ENCODE measurements at regions not wholly inside any gene's neighbourhood (a gene's known extent, or its start where the extent isn't known, plus 50 kb on each side); places are given as distances from the start of the nearest gene placed in this dataset.
A peak's percentile ranks its signal among the peaks of the same experiment; 100 is the strongest.

DNA sequence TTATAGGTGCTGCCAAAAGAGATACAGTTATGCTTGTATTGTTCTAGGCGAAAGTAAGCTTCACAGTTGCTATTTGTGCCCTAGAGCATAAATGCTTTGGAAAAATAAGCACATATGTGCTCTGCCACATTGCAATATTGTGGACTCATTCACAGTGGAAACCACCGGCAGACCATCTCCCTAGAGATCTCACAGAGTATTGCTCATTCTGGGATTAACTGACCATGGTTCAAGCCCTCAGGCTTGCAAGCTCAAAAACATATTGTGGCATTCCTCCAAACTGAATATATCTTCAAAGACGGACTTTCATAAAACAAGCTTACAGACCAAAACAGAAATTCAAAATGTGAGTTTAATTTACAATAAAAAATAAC, 158.2 kb upstream of the CCDC150 start:
- H3K4me3 ChIP-seq (ENCODE audit: low read length) = no peak overlapping the region
- no peaks in the 10 kb centered on the region for H3K36me3 ChIP-seq (ENCODE audit: insufficient read depth, low read length)
- H3K4me1 ChIP-seq (ENCODE audit: control insufficient read depth, insufficient read depth, low read length) = peaks cover 35% of the 10 kb centered on the region
- H3K9ac ChIP-seq (ENCODE audit: low read depth, low read length) = peak overlapping the region; percentile 8
- H3K9me3 ChIP-seq (replicated peaks; ENCODE audit: low read length) = no peaks in the 10 kb centered on the region
- H3K27me3 ChIP-seq (ENCODE audit: control insufficient read depth, insufficient read depth, low read length) = no peaks in the 10 kb centered on the region
- peak overlapping the region; percentile 18 for H3K4me2 ChIP-seq (ENCODE audit: low read length)

DNA sequence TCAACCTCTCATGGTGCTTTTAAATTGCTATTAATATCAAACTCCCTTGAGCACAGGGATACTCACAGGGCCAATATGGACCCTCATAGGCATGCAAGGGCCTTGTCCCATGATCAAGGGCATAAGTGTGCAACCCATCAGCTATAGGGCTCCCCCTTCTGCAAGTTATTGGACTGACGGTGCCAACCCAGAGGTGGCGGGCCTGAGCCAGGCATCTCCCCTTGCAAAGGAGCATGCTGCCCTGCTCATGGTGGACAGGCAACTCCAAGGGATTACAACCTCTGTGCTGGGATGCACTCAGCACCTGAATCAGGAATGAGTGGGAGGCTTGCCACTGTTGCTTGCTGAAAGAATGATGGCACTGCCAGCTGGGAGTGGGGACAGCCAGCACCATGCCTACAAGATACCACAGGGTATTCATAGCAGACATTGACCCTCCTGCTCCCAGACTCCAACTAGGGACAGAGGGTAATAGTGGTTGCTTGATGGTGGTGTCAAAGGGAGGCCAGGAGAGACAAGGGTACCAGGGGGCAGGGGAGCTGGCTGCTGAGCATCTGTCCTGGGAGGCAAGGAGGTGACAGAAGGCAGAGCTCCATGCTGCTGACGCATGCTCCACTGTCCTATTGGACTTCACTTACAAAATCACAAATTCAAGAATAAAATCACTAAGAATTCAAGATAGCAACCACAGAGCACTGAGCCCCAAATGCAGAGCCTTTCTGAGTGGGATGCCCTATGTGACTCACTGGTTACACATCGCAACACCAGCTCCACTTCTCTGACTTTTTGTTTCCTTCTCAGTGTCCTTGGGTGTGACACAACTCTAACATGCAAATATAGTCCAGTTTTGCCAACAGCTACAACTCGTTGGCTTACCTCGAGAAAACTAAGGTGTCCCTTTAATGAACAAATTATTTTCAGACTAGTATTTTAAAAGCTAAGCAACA, 157.1 kb upstream of the CCDC150 start:
- Histone ChIP-seq H3K36me3 (ENCODE audit: insufficient read depth, low read length) (no peaks in the 10 kb centered on the region), H3K9ac (ENCODE audit: low read depth, low read length) (no peak overlapping the region), H3K4me2 (ENCODE audit: low read length) (no peak overlapping the region), H3K9me3 (replicated peaks; ENCODE audit: low read length) (no peaks in the 10 kb centered on the region), H3K4me1 (ENCODE audit: control insufficient read depth, insufficient read depth, low read length) (peaks cover 40% of the 10 kb centered on the region), H3K27me3 (ENCODE audit: control insufficient read depth, insufficient read depth, low read length) (no peaks in the 10 kb centered on the region), H3K4me3 (ENCODE audit: low read length) (no peak overlapping the region)

GRCh38 chr2:196486146-196486545, 153.4 kb upstream of the CCDC150 start:
- Histone ChIP-seq H3K27me3 (ENCODE audit: control insufficient read depth, insufficient read depth, low read length) (no peaks in the 10 kb centered on the region), H3K4me1 (ENCODE audit: control insufficient read depth, insufficient read depth, low read length) (peaks cover 27% of the 10 kb centered on the region), H3K4me2 (ENCODE audit: low read length) (no peak overlapping the region), H3K9me3 (replicated peaks; ENCODE audit: low read length) (no peaks in the 10 kb centered on the region), H3K9ac (ENCODE audit: low read depth, low read length) (no peak overlapping the region), H3K36me3 (ENCODE audit: insufficient read depth, low read length) (no peaks in the 10 kb centered on the region), H3K4me3 (ENCODE audit: low read length) (no peak overlapping the region)

DNA sequence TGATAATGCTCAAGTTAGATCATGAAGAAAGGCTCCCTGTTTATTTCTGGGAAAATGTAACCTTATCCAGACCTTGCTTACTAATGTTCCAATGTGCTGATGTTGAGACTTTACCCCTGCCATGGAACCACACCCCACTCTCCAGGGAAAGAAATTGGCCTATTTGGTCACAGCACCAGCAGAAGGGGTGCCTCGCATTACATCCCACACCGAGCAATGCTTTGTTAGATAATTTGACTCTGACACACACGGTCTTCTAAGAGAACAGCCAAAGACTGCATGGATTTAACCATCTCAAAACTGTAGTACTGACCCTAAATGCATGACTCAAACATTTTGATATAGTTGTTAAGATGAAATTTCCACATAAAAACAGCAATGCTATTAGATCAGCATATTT, 152.1 kb upstream of the CCDC150 start:
- H3K4me3 ChIP-seq (ENCODE audit: low read length) = no peak overlapping the region
- no peaks in the 10 kb centered on the region for H3K9me3 ChIP-seq (replicated peaks; ENCODE audit: low read length)
- peak overlapping the region; percentile 25 for H3K4me2 ChIP-seq (ENCODE audit: low read length)
- no peak overlapping the region for H3K9ac ChIP-seq (ENCODE audit: low read depth, low read length)
- H3K4me1 ChIP-seq (ENCODE audit: control insufficient read depth, insufficient read depth, low read length) = peaks cover 14% of the 10 kb centered on the region
- H3K36me3 ChIP-seq (ENCODE audit: insufficient read depth, low read length) = no peaks in the 10 kb centered on the region
- H3K27me3 ChIP-seq (ENCODE audit: control insufficient read depth, insufficient read depth, low read length) = no peaks in the 10 kb centered on the region

DNA sequence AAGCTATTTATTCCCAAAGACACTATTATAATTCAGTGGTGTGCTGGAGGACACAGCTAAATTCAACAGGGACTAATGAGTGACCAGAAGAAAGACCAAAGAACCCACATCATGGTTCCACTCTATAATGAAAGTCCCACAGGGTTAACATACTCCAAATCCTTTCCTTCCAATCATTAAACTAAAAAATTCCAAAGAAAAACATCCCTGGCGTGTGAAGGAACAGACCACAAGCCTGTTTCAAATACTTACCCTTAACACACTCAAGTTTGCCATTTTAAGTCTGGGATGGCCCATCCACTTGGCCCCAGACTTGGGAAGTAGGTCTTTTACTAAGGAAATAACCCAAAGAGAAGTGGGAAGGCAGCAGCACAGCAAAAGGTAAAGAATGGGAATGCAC, 150.1 kb upstream of the CCDC150 start:
- Histone ChIP-seq H3K9me3 (replicated peaks; ENCODE audit: low read length) (no peaks in the 10 kb centered on the region), H3K36me3 (ENCODE audit: insufficient read depth, low read length) (no peaks in the 10 kb centered on the region), H3K27me3 (ENCODE audit: control insufficient read depth, insufficient read depth, low read length) (no peaks in the 10 kb centered on the region), H3K4me3 (ENCODE audit: low read length) (no peak overlapping the region), H3K4me1 (ENCODE audit: control insufficient read depth, insufficient read depth, low read length) (peaks cover 8% of the 10 kb centered on the region), H3K4me2 (ENCODE audit: low read length) (no peak overlapping the region), H3K9ac (ENCODE audit: low read depth, low read length) (no peak overlapping the region)

DNA sequence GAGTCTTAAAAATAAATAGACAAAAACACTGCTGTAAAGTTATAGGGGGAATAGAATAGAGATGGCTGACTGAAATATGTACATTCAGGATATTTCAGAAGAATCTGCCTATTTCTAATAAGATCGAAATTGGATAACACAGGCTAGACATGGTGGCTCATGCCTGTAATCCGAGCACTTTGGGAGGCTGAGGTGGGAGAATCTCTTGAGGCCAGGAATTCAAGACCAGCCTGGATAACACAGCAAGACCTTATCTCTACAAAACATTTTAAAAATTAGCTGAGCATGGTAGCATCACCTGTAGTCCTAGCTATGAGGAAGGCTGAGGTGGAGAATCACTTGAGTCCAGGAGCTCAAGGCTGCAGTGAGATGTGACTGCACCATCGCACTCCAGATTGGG, 146.6 kb upstream of the CCDC150 start:
- Histone ChIP-seq H3K27me3 (ENCODE audit: control insufficient read depth, insufficient read depth, low read length) (no peaks in the 10 kb centered on the region), H3K4me3 (ENCODE audit: low read length) (no peak overlapping the region), H3K4me2 (ENCODE audit: low read length) (no peak overlapping the region), H3K4me1 (ENCODE audit: control insufficient read depth, insufficient read depth, low read length) (peaks cover 1% of the 10 kb centered on the region), H3K9ac (ENCODE audit: low read depth, low read length) (no peak overlapping the region), H3K9me3 (replicated peaks; ENCODE audit: low read length) (no peaks in the 10 kb centered on the region), H3K36me3 (ENCODE audit: insufficient read depth, low read length) (no peaks in the 10 kb centered on the region)

DNA sequence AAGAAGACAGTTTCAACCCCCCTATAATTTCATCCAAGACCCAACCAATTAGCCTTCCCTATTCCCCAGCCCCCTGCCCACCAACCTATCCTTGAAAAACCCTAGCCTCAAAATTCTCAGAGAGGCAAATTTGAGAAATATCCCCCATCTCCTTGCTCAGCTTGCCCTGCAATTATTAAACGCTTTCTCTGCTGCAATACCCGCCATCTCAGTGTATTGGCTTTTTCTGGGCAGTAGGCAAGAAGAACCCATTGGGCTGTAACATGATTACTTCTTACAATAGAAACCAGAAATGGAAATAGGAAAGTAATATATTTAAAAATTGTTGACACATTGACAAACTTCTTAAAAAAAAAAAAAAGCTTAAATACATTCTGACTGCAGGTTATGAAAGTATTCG, 140.6 kb upstream of the CCDC150 start:
- no peaks in the 10 kb centered on the region for H3K9me3 ChIP-seq (replicated peaks; ENCODE audit: low read length)
- no peaks in the 10 kb centered on the region for H3K4me1 ChIP-seq (ENCODE audit: control insufficient read depth, insufficient read depth, low read length)
- H3K27me3 ChIP-seq (ENCODE audit: control insufficient read depth, insufficient read depth, low read length) = no peaks in the 10 kb centered on the region
- H3K4me2 ChIP-seq (ENCODE audit: low read length) = no peak overlapping the region
- no peak overlapping the region for H3K9ac ChIP-seq (ENCODE audit: low read depth, low read length)
- no peaks in the 10 kb centered on the region for H3K36me3 ChIP-seq (ENCODE audit: insufficient read depth, low read length)
- H3K4me3 ChIP-seq (ENCODE audit: low read length) = no peak overlapping the region

DNA sequence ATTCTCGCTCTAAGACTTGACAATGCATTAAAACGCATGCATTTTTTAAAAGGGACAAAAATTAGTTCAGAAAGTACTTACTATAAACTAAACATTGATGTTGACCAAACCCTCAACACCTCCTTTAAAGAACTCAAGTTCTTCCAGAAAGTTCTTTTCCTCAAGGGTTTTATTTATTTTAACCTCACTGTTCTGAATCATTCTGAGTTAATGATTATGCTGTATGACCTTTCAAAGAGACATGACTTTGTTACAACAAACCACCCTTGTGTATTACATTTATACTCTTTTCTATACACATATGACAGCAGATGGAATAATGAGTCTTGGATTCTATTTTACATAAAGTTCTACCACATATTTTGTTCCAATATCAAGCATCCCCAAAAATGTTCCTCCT, 139.8 kb upstream of the CCDC150 start:
- H3K4me2 ChIP-seq (ENCODE audit: low read length) = no peak overlapping the region
- H3K9ac ChIP-seq (ENCODE audit: low read depth, low read length) = no peak overlapping the region
- H3K36me3 ChIP-seq (ENCODE audit: insufficient read depth, low read length) = no peaks in the 10 kb centered on the region
- H3K9me3 ChIP-seq (replicated peaks; ENCODE audit: low read length) = no peaks in the 10 kb centered on the region
- no peaks in the 10 kb centered on the region for H3K27me3 ChIP-seq (ENCODE audit: control insufficient read depth, insufficient read depth, low read length)
- no peak overlapping the region for H3K4me3 ChIP-seq (ENCODE audit: low read length)
- H3K4me1 ChIP-seq (ENCODE audit: control insufficient read depth, insufficient read depth, low read length) = no peaks in the 10 kb centered on the region

DNA sequence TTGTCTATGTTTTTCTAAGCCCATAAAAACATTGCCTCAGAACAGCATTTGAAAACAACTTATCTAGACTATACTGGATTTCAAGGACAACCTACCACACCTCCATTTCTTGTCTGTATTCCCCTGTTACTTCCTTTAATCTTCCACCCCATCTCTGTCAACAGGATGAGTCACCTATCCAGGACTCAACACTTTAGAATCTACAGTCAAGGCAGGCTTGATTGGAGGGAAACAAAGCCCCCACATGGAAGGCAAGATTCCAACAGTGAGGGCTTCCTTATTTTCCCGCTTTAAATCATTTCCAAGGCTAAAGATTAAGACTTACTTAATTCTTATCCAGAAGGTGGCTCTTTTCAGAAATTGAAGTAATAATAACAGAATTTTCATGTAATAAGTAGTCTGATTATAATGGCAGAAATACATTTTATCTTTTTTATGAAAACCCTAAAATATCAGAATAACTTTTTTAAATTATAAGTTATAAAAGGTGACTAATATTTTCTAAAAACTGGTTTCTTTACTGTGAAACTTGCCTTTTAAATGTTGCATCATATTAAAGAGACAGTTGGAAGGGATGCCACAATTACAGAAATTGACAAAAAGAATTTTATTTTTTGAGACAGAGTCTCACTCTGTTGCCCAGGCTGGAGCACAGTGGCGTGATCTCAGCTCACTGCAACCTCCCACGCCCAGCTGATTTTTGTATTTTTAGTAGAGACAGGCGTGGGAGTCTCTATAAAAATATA, 138.7 kb upstream of the CCDC150 start:
- Histone ChIP-seq H3K36me3 (ENCODE audit: insufficient read depth, low read length) (no peaks in the 10 kb centered on the region), H3K4me1 (ENCODE audit: control insufficient read depth, insufficient read depth, low read length) (no peaks in the 10 kb centered on the region), H3K9ac (ENCODE audit: low read depth, low read length) (no peak overlapping the region), H3K4me2 (ENCODE audit: low read length) (no peak overlapping the region), H3K27me3 (ENCODE audit: control insufficient read depth, insufficient read depth, low read length) (no peaks in the 10 kb centered on the region), H3K4me3 (ENCODE audit: low read length) (no peak overlapping the region), H3K9me3 (replicated peaks; ENCODE audit: low read length) (no peaks in the 10 kb centered on the region)

DNA sequence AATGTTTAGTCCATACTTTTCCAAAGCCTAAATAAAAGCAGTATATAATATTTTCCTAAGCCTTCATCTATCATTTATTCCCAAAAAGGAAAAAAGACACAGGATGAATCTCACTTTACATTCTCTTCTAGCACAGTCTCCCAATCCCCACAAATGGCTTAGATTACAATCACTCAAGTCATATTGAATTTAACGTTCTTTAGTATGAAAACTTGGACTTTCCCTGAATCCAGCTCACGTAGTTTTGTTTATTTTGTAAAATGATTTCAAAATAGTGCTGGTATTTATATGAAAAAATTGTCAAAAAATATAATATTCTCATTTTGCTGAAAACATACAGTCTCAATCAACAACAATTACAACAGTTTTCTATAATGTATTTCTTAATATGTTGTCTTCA, 137.7 kb upstream of the CCDC150 start:
- Histone ChIP-seq H3K4me3 (ENCODE audit: low read length) (no peak overlapping the region), H3K36me3 (ENCODE audit: insufficient read depth, low read length) (no peaks in the 10 kb centered on the region), H3K9me3 (replicated peaks; ENCODE audit: low read length) (no peaks in the 10 kb centered on the region), H3K9ac (ENCODE audit: low read depth, low read length) (no peak overlapping the region), H3K4me2 (ENCODE audit: low read length) (no peak overlapping the region), H3K4me1 (ENCODE audit: control insufficient read depth, insufficient read depth, low read length) (no peaks in the 10 kb centered on the region), H3K27me3 (ENCODE audit: control insufficient read depth, insufficient read depth, low read length) (no peaks in the 10 kb centered on the region)

DNA sequence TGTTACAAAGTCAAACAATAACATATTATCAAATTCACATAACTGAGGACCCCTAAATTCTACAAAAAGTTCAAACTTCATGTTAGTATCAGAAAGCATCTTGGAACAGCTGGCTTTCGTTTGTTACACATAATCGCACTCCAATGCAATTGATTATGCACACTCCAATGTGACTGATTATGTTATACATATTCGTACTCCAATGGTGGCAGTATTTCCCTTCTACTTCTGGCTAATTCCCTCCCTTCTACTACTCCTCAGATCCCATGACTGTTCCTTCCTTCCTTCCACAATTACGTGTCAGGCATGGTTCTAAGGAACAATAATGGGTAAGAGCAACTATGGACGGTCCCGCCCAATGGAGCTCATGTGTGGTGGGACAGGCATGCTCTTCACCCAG, 137.1 kb upstream of the CCDC150 start:
- H3K4me1 ChIP-seq (ENCODE audit: control insufficient read depth, insufficient read depth, low read length) = no peaks in the 10 kb centered on the region

More for the DNA sequence above, 137.1 kb upstream of the CCDC150 start:
- no peaks in the 10 kb centered on the region for H3K9me3 ChIP-seq (replicated peaks; ENCODE audit: low read length)
- H3K4me3 ChIP-seq (ENCODE audit: low read length) = no peak overlapping the region
- no peak overlapping the region for H3K9ac ChIP-seq (ENCODE audit: low read depth, low read length)
- H3K36me3 ChIP-seq (ENCODE audit: insufficient read depth, low read length) = no peaks in the 10 kb centered on the region
- no peaks in the 10 kb centered on the region for H3K27me3 ChIP-seq (ENCODE audit: control insufficient read depth, insufficient read depth, low read length)
- no peak overlapping the region for H3K4me2 ChIP-seq (ENCODE audit: low read length)
